Testis (tissue), 2 donors: ENCODE measurements at regions not wholly inside any gene's neighbourhood (a gene's known extent, or its start where the extent isn't known, plus 50 kb on each side); places are given as distances from the start of the nearest gene placed in this dataset.

ENCODE experiments used
- DNase-seq: peaks from one replicate; pipeline ENCODE4 v3.0.0-alpha.2; 2019
- H3K27ac ChIP-seq, 2 donors: fragments of 200-600 bp; sonication (generic); one replicate each; pipeline ENCODE4 v1.5.1; 2019
- H3K27me3 ChIP-seq: fragments of 200-600 bp; sonication (generic); one replicate; pipeline ENCODE4 v1.5.1; 2019
- H3K36me3 ChIP-seq: fragments of 200-600 bp; sonication (generic); one replicate; pipeline ENCODE4 v1.5.1; 2017; ENCODE audit warnings: low read depth; ENCODE audit errors: missing control alignments
- H3K4me1 ChIP-seq: fragments of 200-600 bp; sonication (generic); one replicate; pipeline ENCODE4 v1.5.1; 2019
- H3K4me3 ChIP-seq, 2 donors: fragments of 200-600 bp; sonication (generic); one replicate each; pipeline ENCODE4 v1.5.1; 2017 to 2019
- H3K9me3 ChIP-seq: fragments of 200-600 bp; sonication (generic); one replicate; pipeline ENCODE4 v1.5.1; 2017
- CTCF ChIP-seq, 3 experiments: fragments of 450-650 bp in 2 of 3; fragments of 200-600 bp in 1 of 3; sonication (generic) in 1 of 3; IDR thresholded peaks; one replicate each; pipeline ENCODE4 v1.5.1; 2016 to 2019; ENCODE audit warnings: antibody characterized with exemption in 3 of 3, mild to moderate bottlenecking in 2 of 3, moderate library complexity in 1 of 3
- POLR2A ChIP-seq: fragments of 450-650 bp; IDR thresholded peaks from one replicate; pipeline ENCODE4 v1.6.1; 2017; ENCODE audit warnings: antibody characterized with exemption, mild to moderate bottlenecking, moderate library complexity
- WGBS, 2 donors: methylation state at CpG; one replicate each; pipeline ENCODE4 v1.1.5; 2018; 5-methylcytosine and 5-hydroxymethylcytosine counted together
- intact Hi-C: fragments of 100-400 bp; cut with DNase I; formaldehyde crosslinking; loops from one replicate; pipeline ENCODE4 v1.15.1; 2023; ENCODE audit warnings: low total_unique reads

GRCh38 chrX:5449323-5449722 is 779.3 kb downstream of the NLGN4X start:
- no peaks in the 10 kb centered on the region for H3K27me3 ChIP-seq
- no peak for TF ChIP-seq POLR2A
- TF ChIP-seq CTCF (IDR thresholded peaks at IDR 0.05) = no peak
- H3K27ac ChIP-seq = no peak overlapping the region
- DNase-seq = no peak
- 71% methylated on average over 1 of the region's 1 CpG for WGBS, 2 donors
- H3K4me1 ChIP-seq = no peaks in the 10 kb centered on the region
- intact Hi-C loops = no loop called here
- H3K4me3 ChIP-seq = no peak overlapping the region
- no peaks in the 10 kb centered on the region for H3K9me3 ChIP-seq
- no peaks in the 10 kb centered on the region for H3K36me3 ChIP-seq

- Histone ChIP-seq H3K27me3 (no peaks in the 10 kb centered on the region), H3K4me3 (no peak overlapping the region), H3K9me3 (no peaks in the 10 kb centered on the region), H3K27ac (no peak overlapping the region), H3K4me1 (no peaks in the 10 kb centered on the region), H3K36me3 (no peaks in the 10 kb centered on the region)
- intact Hi-C loops = no loop called here
- DNase-seq = no peak
- TF ChIP-seq POLR2A (no peak), CTCF (IDR thresholded peaks at IDR 0.05) (no peak)
Measured at GRCh38 chrX:5431823-5432222, 796.8 kb downstream of the NLGN4X start.

- Histone ChIP-seq H3K27ac (no peak overlapping the region), H3K9me3 (no peaks in the 10 kb centered on the region), H3K4me1 (no peaks in the 10 kb centered on the region), H3K4me3 (no peak overlapping the region), H3K36me3 (no peaks in the 10 kb centered on the region), H3K27me3 (no peaks in the 10 kb centered on the region)
- DNase-seq = no peak
- intact Hi-C loops = no loop called here
- TF ChIP-seq CTCF (IDR thresholded peaks at IDR 0.05) (no peak), POLR2A (no peak)
Measured at GRCh38 chrX:5425119-5425518, 803.5 kb downstream of the NLGN4X start.

- Histone ChIP-seq H3K4me1 (no peaks in the 10 kb centered on the region), H3K9me3 (no peaks in the 10 kb centered on the region), H3K36me3 (no peaks in the 10 kb centered on the region), H3K4me3 (no peak overlapping the region), H3K27ac (no peak overlapping the region), H3K27me3 (no peaks in the 10 kb centered on the region)
- no peak for TF ChIP-seq POLR2A
- WGBS, 2 donors = 73 to 86% methylated on average over 1 of the region's 1 CpG
- intact Hi-C loops = no loop called here
- no peak for DNase-seq
Measured at GRCh38 chrX:5417381-5417780, 811.3 kb downstream of the NLGN4X start.

- Histone ChIP-seq H3K36me3 (no peaks in the 10 kb centered on the region), H3K27me3 (no peaks in the 10 kb centered on the region), H3K4me3 (no peak overlapping the region), H3K9me3 (no peaks in the 10 kb centered on the region), H3K27ac (no peak overlapping the region), H3K4me1 (no peaks in the 10 kb centered on the region)
- 96% methylated on average over 2 of the region's 2 CpGs; no CpG with 5 or more reads in 1 of the 2 donors for WGBS, 2 donors
- no peak for TF ChIP-seq POLR2A
- TF ChIP-seq CTCF (IDR thresholded peaks at IDR 0.05) = no peak
- intact Hi-C loops = no loop called here
- DNase-seq = no peak
Measured at GRCh38 chrX:5415738-5416137, 812.9 kb downstream of the NLGN4X start.
